GM12874 (cell line): ENCODE measurements at regions not wholly inside any gene's neighbourhood (a gene's known extent, or its start where the extent isn't known, plus 50 kb on each side); places are given as distances from the start of the nearest gene placed in this dataset.
A peak's percentile ranks its signal among the peaks of the same experiment; 100 is the strongest.

Source experiments
- TF ChIP-seq, protein P1 (sequence below): IDR thresholded peaks from 2 replicates; pipeline ENCODE4 v1.5.1; 2011; ENCODE audit warnings: low read depth, mild to moderate bottlenecking, control low read depth, low read length, moderate library complexity; ENCODE audit not compliant: insufficient read depth

DNA sequence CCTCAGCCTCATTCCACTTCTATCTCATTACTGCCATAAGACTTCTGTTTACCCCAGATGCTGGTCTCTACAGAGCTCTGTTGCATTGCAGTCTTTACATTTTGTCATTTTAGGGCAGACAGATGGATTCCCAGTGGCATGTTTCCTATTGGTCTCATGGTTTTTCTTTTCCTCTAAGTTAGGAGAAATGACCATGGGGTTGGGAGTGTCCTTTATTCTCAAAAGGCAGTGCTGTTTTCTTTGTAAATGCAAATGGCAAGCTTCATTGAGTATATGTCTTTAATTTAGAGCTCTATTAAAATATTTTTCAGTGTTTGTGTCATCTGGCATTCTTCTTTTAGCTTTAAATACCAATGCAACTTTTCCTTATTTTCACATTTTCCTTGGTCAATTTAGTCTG lies 57.0 kb downstream of the MSTN start:
- TF ChIP-seq, protein P1, sequence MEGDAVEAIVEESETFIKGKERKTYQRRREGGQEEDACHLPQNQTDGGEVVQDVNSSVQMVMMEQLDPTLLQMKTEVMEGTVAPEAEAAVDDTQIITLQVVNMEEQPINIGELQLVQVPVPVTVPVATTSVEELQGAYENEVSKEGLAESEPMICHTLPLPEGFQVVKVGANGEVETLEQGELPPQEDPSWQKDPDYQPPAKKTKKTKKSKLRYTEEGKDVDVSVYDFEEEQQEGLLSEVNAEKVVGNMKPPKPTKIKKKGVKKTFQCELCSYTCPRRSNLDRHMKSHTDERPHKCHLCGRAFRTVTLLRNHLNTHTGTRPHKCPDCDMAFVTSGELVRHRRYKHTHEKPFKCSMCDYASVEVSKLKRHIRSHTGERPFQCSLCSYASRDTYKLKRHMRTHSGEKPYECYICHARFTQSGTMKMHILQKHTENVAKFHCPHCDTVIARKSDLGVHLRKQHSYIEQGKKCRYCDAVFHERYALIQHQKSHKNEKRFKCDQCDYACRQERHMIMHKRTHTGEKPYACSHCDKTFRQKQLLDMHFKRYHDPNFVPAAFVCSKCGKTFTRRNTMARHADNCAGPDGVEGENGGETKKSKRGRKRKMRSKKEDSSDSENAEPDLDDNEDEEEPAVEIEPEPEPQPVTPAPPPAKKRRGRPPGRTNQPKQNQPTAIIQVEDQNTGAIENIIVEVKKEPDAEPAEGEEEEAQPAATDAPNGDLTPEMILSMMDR, result no peak

DNA sequence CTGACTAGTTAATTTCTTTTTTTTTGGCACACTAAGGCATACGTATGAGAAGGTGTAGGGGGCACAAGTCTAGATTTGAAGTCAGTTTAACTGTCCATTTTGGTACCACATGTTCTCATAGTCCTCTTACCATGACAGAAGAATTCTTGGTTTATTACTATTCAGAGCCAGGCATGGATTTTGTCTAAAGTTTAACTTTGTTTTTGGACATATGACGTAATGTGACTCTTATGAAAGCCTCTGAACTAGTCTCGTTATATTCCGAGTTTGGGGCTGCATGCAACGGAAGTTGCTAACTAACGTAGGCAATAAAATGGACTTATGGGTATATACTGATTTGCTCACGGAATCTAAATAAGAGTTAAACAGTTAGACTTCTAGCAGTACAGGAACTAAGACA lies 62.9 kb downstream of the MSTN start:
- TF ChIP-seq, protein P1, result no peak

DNA sequence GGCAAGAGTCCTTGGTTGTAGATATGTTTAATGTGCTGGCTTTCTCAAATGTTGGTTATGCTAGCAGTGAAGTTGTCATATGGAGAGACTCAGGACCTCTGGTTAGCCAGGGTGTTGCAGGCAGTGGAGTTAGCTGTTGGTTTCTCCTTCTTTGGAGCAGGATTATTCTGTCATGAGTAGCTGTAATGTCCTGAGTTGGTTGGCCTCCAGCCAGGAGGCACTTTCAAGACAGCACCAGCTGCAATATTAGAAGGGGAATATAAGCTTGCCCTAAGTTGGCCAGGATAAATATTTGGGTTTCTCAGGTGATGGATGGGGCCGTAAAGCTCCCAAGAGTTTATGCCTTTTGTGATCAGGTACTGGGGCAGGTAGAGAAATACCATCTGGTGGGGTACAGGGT lies 65.5 kb downstream of the MSTN start:
- TF ChIP-seq, protein P1, result no peak

DNA sequence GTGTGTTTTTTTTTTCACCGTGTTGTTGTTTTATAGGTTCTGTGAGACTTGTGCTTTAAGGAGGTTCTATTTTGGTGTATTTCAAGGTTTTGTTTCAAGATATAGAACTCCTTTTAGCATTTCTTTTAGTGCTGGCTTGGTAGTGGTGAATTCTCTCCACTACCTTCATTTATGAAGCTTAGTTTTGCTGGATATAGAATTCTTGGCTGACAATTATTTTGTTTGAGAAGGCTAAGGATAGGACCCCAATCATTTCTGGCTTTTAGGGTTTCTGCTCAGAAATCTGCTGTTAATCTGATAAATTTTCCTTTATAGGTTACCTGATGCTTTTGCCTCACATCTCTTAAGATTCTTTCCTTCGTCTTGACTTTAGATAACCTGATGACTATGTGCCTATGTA lies 66.8 kb downstream of the MSTN start:
- TF ChIP-seq, protein P1, result no peak

DNA sequence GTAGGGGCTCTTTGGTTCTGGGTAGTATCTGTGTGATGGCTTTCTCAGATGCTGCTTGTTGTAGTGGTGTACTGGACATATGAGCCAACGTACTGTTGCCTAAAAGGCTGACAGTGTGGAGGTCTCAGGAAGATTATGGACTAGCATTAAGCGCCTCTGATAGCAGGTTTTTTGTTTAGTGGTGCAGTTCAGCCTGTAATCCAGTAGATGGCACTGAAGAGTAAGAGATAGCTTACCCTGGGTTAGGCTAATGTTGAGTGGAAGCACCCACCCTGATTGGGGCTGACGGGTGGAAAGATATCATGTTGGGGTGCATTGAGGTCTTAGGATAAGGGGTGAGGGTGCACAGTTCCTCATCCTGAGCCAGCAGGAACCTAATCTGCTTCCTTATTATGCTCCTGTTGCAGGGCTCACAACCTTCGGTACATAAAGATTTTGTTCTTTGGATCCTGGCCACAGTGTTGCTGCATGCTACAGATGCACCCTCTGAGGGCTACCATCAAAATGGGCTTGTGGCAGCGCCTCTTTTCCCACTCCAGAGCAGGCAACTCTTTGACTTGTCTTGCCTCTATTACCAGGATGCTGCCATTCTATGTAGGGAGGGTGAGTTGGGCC lies 79.6 kb downstream of the MSTN start:
- TF ChIP-seq, protein P1, result peak; percentile 43; the same call in 1 of the 2 replicates

DNA sequence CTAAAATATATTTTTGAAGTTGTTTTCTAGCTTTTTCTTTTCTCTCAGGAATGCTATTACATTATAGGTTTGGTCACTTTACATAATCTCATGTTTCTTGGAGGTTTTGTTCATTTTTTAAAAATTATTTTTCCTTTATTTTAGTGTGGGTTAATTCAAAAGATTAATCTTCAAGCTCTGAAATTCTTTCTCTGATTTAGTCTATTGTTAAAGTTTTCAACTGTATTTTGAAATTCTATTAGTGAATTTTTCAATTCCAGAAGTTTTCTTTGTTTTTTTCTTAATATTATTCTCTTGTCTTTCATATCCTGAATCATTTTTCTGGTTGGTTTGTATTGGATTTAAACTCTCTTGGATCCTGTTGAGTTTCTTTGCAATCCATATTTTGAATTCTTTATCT lies 80.4 kb downstream of the MSTN start:
- TF ChIP-seq, protein P1, result no peak

DNA sequence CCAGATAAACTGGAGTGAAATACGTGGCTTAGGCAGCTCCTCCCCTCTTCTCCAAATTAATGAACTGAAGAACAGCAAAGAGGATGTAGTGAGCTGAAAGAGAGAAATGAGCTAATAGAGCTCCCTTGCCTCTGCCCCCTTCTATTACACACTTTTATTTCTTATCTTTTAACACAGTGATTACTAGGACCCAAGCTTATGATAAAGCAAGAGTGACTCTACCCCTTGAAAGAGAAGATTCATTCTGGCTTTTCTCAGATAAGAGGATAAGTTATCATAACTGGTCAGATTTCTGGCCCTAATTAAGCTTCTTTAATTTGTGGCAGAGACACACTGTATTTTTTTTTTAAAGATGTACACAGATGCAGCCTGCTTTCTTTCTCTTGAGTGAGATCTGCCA lies 102.2 kb downstream of the MSTN start:
- TF ChIP-seq, protein P1, result no peak
